ENCODE measurements at regions not wholly inside any gene's neighbourhood (a gene's known extent, or its start where the extent isn't known, plus 50 kb on each side); places are given as distances from the start of the nearest gene placed in this dataset.

DNA sequence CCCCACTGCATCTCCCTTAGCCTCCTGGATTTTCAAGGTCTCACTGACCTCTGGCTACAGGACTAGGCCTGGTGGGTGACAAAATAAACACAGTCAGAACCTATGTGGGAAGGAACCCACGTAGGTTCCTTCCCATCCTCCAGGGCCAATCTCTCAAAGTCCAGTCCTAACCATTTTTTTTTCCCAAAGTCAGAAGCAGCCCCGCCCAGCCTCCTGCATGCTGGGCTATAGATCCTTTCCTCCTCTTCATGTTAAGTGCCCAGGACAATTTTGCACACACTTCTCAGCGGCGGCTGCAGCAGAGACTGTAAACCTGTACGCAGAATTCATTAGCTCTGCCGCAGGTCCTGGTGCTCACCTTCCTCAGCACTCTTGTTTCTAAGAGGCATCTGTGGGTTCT lies 285.8 kb downstream of the NPIPA8 start:
- DNase-seq, result no peak

GRCh38 chr16:18050234-18050633 lies 286.3 kb downstream of the NPIPA8 start:
- DNase-seq, result no peak

DNA sequence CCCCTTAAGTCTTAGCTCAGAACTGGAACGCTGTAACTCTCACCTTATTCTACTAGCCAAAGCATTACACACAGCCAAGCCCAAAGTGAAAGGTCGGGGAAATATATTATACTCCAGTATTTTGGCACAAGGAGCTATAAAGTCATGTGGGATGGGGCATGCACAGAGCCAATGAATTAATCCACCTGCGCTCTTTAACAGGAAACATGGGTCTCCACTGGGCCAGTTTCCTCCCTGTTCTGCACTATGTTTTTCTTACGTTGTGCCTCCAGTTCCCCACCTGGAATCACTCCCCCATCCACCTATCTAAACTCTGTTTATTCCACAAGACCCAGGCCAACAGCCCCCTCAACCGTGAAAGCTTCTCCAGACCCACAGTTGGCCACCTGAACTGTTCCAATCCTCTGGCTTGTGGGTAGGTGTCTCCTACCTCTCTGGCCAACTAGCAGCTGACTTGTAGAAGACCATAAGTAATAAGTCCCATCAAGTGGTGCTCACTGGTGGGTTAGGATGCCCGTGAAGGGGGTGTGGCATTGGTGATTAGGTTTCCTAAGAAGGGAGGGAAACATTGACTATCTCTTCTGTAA lies 286.9 kb downstream of the NPIPA8 start:
- no peak for DNase-seq

- no peak for DNase-seq
These were observed 287.5 kb downstream of the NPIPA8 start for GRCh38 chr16:18048853-18049546.

GRCh38 chr16:18047761-18048160 lies 288.8 kb downstream of the NPIPA8 start:
- DNase-seq, result no peak

GRCh38 chr16:18045356-18045755 lies 291.2 kb downstream of the NPIPA8 start:
- DNase-seq, result no peak

GRCh38 chr16:18041864-18042834 lies 294.4 kb downstream of the NPIPA8 start:
- DNase-seq, result peak; percentile 2

- DNase-seq, result no peak
These were observed 296.6 kb downstream of the NPIPA8 start for GRCh38 chr16:18039931-18040330.

DNA sequence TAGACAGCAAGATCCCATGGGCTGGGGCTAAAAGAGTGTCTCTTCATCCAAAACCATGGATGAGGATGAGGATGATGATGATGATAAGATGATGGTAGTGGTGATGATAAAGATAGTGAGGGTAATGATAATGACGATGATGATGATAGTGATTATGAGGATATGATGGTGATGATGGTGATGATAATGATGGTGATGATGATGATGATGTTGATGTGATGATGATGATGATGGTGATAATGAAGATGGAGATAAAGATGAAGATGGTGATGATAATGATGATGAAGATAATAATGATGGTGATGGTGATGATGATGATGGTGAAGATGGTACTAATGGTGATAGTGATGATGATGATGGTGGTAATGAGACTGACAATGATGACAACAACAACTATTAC lies 299.5 kb downstream of the NPIPA8 start:
- DNase-seq, result no peak

DNA sequence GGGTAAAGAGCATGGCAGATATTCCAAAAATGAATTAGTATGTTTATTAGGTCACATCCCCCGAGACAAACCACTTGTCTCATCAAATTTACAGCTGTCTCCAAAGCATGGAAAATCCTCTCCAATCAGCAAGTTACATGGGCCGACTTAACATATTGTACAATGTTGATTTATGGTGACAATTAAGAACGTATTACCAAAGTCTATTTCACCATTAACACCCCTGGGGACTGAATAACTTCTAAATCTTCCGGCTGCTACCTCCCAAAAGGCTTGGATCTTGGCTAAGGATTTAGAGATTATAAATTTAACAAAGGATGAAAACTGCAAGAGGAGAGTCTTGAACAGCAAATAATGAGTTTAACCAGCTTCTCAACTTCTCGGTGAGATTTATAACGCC lies 311.9 kb downstream of the NPIPA8 start:
- DNase-seq, result no peak

GRCh38 chr16:18018376-18018775 lies 318.2 kb downstream of the NPIPA8 start:
- no peak for DNase-seq

- DNase-seq, result no peak
These were observed 322.7 kb downstream of the NPIPA8 start for GRCh38 chr16:18013863-18014262.

- no peak for DNase-seq
These were observed 328.2 kb downstream of the NPIPA8 start for GRCh38 chr16:18008356-18008755.

DNA sequence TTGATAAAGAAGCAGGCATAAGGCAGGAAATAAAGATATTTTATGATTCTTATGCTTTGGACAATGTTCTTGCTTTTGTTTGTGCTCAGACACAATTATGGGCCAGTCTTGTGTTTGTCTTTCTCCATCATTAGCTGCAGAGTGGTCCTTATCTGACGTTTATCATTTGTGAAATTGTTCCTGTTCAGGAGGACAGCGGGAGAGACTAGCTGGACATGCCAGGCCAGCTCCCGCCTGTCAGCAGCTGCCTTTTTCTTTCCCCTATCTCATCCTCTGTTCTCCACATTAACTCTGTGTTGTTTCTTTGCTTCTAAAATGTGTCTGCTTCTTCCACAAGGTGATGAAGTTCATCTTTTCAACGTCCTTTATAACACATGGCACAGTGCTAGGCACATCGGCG lies 333.5 kb downstream of the NPIPA8 start:
- no peak for DNase-seq

- DNase-seq, result no peak
These were observed 337.5 kb downstream of the NPIPA8 start for GRCh38 chr16:17998996-17999395.

- DNase-seq, result no peak
These were observed 338.0 kb downstream of the NPIPA8 start for GRCh38 chr16:17998550-17998949.

GRCh38 chr16:17994027-17994426 lies 342.5 kb downstream of the NPIPA8 start:
- DNase-seq, result no peak

DNA sequence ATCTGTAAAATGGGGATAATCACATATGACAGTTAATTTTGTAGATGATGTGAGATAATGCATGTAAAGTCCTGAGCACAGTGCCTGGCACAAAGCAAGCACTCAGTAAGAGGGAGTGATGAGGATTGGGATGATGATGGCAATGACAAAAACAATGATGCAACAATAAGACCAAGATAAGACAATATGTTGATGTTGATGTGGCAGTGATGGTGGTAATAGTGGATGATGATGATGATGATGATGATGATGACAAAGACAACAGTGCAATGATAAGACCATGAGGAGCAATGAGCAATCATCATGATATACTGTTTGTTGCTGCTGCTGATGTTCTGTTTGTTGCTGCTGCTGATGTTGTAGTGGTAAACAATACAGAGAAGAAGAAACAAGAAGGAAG lies 344.1 kb downstream of the NPIPA8 start:
- no peak for DNase-seq

DNA sequence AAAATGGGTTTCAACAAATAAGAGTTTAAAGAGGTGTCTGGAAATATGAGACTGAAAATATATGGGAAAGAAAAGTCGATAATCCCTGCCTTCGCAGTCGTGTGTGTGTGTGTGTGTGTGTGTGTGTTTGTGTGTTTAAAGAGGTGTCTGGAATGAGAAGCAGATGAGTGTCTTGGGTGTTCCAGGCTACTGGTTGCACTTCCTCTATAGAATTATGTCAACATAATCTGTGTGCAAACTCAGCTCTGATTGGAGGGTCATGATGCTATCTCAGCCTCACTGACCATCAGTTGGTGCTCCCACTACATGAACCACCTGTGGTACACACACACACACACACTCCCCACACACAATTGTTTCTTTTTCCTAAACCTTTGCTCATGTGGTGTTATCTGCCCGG lies 347.3 kb downstream of the NPIPA8 start:
- DNase-seq, result no peak

GRCh38 chr16:17988839-17989238 lies 347.7 kb downstream of the NPIPA8 start:
- DNase-seq, result no peak

GRCh38 chr16:17986991-17987390 lies 349.5 kb downstream of the NPIPA8 start:
- no peak for DNase-seq

DNA sequence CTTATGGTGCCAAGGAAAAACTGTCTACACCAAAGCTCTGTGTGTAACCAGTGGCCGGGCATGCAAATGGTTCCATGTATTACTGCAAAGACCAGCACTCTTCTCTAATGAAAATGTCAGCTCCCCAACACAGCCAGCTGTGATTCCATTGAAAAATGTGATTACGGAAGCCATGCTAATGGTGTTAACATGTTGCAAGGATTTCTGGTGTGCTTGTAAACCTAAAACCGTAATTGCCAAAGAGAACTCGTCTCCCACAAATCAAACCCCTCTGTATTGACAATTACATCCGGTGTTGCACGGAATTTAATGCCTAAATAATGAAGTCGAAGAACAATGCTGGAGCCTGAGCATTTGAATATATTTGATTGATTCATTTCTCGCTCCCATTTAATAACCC lies 351.7 kb downstream of the NPIPA8 start:
- no peak for DNase-seq

- peak; percentile 86 for DNase-seq
These were observed 352.5 kb downstream of the NPIPA8 start for GRCh38 chr16:17983847-17984639.

Measured in NCI-H774 (cell line).